ENCODE measurements at regions not wholly inside any gene's neighbourhood (a gene's known extent, or its start where the extent isn't known, plus 50 kb on each side); places are given as distances from the start of the nearest gene placed in this dataset.

GRCh38 chr14:25521616-25522015 lies 471.7 kb upstream of the STXBP6 start:
- no peak overlapping the region for H3K27ac ChIP-seq (ENCODE audit: low read length)
- no peaks in the 10 kb centered on the region for H3K36me3 ChIP-seq (ENCODE audit: insufficient read depth, low read length)
- no peaks in the 10 kb centered on the region for H3K9me2 ChIP-seq (ENCODE audit: insufficient read depth, low read length)
- H2AFZ ChIP-seq (ENCODE audit: low read depth, low read length), result no peak overlapping the region
- H3K79me2 ChIP-seq (replicated peaks; ENCODE audit: insufficient read depth, low read length), result no peaks in the 10 kb centered on the region
- TF ChIP-seq, protein P1, sequence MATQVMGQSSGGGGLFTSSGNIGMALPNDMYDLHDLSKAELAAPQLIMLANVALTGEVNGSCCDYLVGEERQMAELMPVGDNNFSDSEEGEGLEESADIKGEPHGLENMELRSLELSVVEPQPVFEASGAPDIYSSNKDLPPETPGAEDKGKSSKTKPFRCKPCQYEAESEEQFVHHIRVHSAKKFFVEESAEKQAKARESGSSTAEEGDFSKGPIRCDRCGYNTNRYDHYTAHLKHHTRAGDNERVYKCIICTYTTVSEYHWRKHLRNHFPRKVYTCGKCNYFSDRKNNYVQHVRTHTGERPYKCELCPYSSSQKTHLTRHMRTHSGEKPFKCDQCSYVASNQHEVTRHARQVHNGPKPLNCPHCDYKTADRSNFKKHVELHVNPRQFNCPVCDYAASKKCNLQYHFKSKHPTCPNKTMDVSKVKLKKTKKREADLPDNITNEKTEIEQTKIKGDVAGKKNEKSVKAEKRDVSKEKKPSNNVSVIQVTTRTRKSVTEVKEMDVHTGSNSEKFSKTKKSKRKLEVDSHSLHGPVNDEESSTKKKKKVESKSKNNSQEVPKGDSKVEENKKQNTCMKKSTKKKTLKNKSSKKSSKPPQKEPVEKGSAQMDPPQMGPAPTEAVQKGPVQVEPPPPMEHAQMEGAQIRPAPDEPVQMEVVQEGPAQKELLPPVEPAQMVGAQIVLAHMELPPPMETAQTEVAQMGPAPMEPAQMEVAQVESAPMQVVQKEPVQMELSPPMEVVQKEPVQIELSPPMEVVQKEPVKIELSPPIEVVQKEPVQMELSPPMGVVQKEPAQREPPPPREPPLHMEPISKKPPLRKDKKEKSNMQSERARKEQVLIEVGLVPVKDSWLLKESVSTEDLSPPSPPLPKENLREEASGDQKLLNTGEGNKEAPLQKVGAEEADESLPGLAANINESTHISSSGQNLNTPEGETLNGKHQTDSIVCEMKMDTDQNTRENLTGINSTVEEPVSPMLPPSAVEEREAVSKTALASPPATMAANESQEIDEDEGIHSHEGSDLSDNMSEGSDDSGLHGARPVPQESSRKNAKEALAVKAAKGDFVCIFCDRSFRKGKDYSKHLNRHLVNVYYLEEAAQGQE (IDR thresholded peaks at IDR 0.05; ENCODE audit: borderline replicate concordance), result no peak
- TF ChIP-seq EP300 (conservative IDR thresholded peaks at IDR 0.05; ENCODE audit: poor library complexity, severe bottlenecking) (no peak), TAF1 (IDR thresholded peaks at IDR 0.05; ENCODE audit: low read depth) (no peak), SMC3 (conservative IDR thresholded peaks at IDR 0.05; ENCODE audit: poor library complexity) (no peak), CTCF (IDR thresholded peaks at IDR 0.05; ENCODE audit: poor library complexity, severe bottlenecking) (no peak), POLR2AphosphoS5 (IDR thresholded peaks at IDR 0.05) (no peak), RAD21 (conservative IDR thresholded peaks at IDR 0.05) (no peak), EZH2 (IDR thresholded peaks at IDR 0.05; ENCODE audit: borderline replicate concordance, insufficient read depth, low read length, poor library complexity, severe bottlenecking) (no peak)
- peaks cover 8% of the 10 kb centered on the region for H3F3A ChIP-seq (ENCODE audit: insufficient read depth, low read length, poor library complexity, severe bottlenecking)
- no peaks in the 10 kb centered on the region for H4K20me1 ChIP-seq (ENCODE audit: insufficient read depth)
- H3K4me2 ChIP-seq (ENCODE audit: low read length), result no peak overlapping the region
- no peak overlapping the region for H3K9ac ChIP-seq (ENCODE audit: low read length)
- H3K4me3 ChIP-seq (ENCODE audit: low read length), result no peak overlapping the region
- H3K9me3 ChIP-seq (ENCODE audit: low read length), result no peaks in the 10 kb centered on the region
- H3K27me3 ChIP-seq (ENCODE audit: insufficient read depth, low read depth, low read length), result no peaks in the 10 kb centered on the region

DNA sequence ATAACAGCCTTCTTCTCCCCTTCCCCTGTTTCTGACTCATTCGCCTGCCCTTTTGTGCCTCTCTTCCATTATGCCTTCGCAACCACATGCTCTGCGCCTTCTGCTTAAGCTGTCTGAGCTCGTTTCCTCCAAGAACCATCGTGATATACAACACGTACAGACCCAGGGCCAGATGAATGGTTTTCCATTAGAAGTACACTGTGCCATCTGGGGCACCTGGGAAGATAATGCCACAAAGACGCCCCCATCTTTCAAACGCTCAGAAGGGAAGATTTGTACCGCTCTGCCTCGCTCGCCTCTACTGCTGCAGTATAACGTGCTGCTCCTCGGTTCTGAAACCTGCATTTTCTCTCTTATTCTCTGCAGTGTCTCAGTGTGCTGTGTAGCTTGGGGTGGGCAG lies 470.9 kb upstream of the STXBP6 start:
- TF ChIP-seq EP300 (conservative IDR thresholded peaks at IDR 0.05; ENCODE audit: poor library complexity, severe bottlenecking) (no peak), POLR2AphosphoS5 (IDR thresholded peaks at IDR 0.05) (no peak), SMC3 (conservative IDR thresholded peaks at IDR 0.05; ENCODE audit: poor library complexity) (no peak), CTCF (IDR thresholded peaks at IDR 0.05; ENCODE audit: poor library complexity, severe bottlenecking) (no peak), TAF1 (IDR thresholded peaks at IDR 0.05; ENCODE audit: low read depth) (no peak), RAD21 (conservative IDR thresholded peaks at IDR 0.05) (no peak), MXI1 (conservative IDR thresholded peaks at IDR 0.05; ENCODE audit: poor library complexity, severe bottlenecking) (no peak), EZH2 (IDR thresholded peaks at IDR 0.05; ENCODE audit: borderline replicate concordance, insufficient read depth, low read length, poor library complexity, severe bottlenecking) (no peak)
- TF ChIP-seq, protein P1 (IDR thresholded peaks at IDR 0.05; ENCODE audit: borderline replicate concordance), result no peak
- H3K9me3 ChIP-seq (ENCODE audit: low read length), result no peaks in the 10 kb centered on the region
- H3K36me3 ChIP-seq (ENCODE audit: insufficient read depth, low read length), result no peaks in the 10 kb centered on the region
- H3K4me3 ChIP-seq (ENCODE audit: low read length), result no peak overlapping the region
- no peaks in the 10 kb centered on the region for H3K79me2 ChIP-seq (replicated peaks; ENCODE audit: insufficient read depth, low read length)
- H3K27me3 ChIP-seq (ENCODE audit: insufficient read depth, low read depth, low read length), result no peaks in the 10 kb centered on the region
- no peak overlapping the region for H3K4me2 ChIP-seq (ENCODE audit: low read length)
- H3F3A ChIP-seq (ENCODE audit: insufficient read depth, low read length, poor library complexity, severe bottlenecking), result peaks cover 8% of the 10 kb centered on the region
- H3K9me2 ChIP-seq (ENCODE audit: insufficient read depth, low read length), result no peaks in the 10 kb centered on the region
- no peak overlapping the region for H3K27ac ChIP-seq (ENCODE audit: low read length)
- H3K9ac ChIP-seq (ENCODE audit: low read length), result no peak overlapping the region
- no peak overlapping the region for H2AFZ ChIP-seq (ENCODE audit: low read depth, low read length)
- no peaks in the 10 kb centered on the region for H4K20me1 ChIP-seq (ENCODE audit: insufficient read depth)
